GM21423 (cell line): ENCODE measurements at regions not wholly inside any gene's neighbourhood (a gene's known extent, or its start where the extent isn't known, plus 50 kb on each side); places are given as distances from the start of the nearest gene placed in this dataset.
"Not testable (repeated sequence)": the region's sequence is repeated elsewhere in the genome, so short reads cannot be mapped to it uniquely, and the experiment has no call there.

Experiments
- ATAC-seq: cut with Tn5 transposase; IDR thresholded peaks from one replicate; pipeline ENCODE4 v1.9.1; 2021; ENCODE audit warnings: mild to moderate bottlenecking, moderate library complexity; ENCODE audit not compliant: unreplicated experiment

DNA sequence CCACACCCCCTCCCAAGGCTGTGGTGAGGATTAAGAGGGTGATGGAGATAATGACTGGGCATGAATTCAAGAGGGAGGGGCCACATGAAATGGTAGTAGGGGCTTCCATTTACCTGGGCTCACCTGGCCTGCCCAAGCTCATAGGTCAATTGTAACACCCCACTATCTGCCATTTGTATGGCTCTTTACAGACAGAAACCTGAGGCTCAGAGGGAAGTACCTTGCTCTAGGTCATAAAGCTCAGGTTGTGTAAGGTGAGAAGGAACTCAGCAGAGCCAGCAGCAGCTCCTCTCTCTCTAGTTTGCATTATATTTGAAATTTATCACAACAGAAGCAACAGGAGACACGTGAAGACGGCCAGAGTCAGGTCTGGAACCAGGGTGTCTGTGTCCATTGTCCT, 133.4 kb upstream of the ALDH1B1 start:
- ATAC-seq, result no peak

- no peak for ATAC-seq
Observed at GRCh38 chr9:38257626-38258215, 134.8 kb upstream of the ALDH1B1 start.

DNA sequence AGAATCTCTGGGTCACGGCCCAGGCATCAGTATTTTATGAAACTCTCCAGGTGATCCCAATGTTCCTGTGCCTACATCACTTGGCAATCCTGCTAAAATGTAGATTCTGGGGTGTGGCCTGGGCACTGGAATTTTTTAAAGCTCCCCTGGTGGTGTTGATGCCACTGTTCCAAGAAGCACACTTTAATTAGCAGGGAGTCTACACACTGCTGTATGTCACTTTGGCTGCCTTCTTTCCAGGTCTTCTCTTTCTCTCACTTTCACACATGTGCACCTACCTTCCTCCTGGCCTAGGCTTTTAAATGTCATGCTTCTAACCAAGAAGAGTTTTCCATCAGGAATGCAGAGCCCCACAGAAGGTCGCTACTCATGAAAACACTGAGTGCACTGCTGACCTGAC, 136.0 kb upstream of the ALDH1B1 start:
- no peak for ATAC-seq

DNA sequence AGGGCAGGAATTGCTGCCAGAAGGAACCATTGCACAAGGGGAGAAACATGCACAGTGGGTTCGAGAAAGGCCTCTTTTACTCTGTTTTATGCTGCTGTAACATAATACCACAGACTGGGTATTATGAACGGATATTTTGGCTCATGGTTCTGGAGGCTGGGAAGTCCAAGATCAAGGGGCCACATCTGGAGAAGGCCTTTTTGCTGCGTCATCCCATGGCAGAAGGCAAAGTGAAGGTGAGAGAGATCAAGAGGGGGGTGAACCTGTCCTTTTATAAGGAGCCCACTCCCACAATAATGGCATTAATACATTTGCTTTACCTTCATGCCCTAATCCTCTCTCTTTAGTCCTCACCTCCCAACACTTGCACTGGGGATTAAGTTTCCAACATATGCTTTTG, 136.9 kb upstream of the ALDH1B1 start:
- ATAC-seq, result no peak

DNA sequence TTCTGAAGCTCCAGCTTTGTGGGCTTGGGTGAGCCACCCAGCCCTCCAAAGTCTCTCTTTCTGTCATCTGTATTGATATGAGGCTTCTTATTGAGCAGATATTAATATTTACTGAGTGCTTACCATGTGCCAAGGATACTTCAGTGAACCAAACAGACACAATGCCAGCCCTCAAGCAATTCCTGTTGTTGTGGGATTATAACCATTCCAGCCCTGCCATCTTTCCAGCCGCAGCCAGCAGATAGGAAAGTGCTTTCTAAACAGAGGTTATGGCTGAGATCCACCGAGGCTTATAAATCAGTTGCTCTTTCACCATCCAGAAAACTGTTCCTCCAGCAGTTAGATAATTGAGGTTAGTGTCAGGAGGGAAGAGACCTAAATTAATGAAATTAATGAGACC, 137.7 kb upstream of the ALDH1B1 start:
- no peak for ATAC-seq

DNA sequence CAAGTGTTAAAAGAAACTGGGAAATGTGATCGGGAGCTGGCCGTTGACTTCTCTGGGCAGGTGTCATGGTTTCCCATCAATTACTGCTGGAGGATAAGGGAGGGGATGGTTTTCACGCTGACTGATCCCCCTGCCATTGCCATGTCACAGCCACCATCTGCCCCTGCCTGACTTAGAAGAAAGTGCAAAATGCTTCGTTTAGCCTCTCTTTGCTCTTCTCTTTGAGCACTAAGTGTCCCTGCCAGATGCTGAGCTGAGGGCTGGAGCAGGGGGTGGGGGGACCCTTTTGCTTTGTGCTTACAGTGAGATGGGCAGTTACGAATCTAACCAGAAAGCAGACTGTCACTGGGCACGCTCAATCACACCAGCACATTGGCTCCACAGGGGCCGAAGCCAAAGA, 138.4 kb upstream of the ALDH1B1 start:
- no peak for ATAC-seq

DNA sequence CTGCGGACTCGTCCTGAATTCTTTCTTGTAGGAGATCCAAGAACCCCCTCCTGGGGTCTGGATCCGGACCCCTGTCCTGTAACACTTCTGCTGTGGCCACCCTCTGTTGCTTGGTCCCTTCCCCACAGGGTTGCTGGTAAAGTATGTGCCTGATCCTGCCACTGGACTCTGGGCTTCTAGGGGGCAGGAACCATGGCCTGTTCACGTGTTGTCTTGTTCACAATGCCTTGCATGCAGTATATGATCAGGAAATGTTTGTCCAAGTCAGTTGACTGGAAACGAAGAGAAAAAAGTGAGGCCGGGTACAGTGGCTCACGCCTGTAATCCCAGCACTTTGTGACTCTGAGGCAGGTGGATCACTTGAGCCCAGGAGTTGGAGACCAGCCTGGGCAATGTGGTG, 139.3 kb upstream of the ALDH1B1 start:
- no peak for ATAC-seq

- no peak for ATAC-seq
Observed at GRCh38 chr9:38251036-38251860, 141.3 kb upstream of the ALDH1B1 start.

DNA sequence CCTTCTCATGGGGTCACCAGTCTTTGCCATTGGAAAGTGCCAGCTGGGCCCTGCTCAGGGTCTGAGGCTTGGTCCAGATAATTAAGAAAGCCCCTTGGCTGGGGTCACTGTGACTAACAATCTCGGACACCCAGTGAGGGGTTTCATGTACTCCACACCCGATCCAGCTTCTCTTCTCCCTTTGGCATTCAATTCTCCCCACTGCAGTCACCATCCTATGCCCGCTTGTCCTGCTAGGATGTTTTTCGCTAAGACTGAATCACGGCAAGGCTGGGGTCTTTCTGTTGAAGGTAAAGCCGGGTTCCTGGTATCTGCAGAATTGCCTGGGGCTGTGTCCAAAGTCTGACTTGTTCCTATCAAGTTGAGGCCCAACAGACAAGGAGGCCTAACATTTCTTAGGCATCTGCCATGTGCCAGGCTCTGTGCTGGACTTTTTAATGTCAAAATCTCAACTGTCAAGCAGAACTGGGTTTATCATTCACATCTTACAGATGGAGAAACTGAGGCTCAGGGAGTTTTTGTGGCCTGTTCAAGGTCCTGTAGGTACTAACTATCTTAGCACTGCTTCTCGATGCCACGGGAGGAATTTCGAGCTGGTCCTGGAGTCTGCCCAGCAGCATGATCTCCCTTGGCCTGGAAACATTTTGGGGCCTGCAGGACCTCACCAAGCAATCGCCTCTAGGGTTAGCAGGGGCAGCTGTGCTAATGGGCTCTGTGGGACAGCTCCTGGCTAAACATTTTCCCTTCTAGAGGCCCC, 142.0 kb upstream of the ALDH1B1 start:
- no peak for ATAC-seq

DNA sequence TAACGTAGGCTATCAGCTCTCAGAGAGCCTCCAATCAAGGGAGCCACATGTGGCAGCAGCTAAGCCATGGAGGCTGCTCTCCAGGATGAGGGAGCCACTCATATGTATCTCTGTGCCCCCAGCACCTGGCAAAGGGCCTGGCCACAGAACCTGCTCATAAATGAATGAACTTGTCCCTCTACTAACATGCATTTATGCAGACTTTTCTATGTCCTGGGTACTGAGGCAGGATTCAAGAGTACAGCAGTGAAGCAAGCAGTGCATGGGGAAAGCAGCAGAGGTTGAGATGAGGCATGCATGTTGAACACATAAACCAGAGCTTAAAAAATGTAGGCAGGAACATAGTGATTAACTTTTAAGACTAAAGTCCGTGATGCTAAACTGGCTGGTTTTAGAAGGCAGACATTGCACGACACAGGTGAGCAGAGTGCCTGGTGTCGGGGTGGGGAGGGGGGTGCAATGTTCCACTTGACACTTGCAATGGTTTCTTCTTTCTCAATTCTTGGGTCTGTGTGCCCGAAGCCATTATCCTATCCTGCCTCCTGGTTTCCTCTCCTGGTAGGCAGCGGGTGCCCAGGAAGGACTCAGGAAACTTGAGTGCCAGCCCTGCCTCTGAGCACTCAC, 142.8 kb upstream of the ALDH1B1 start:
- no peak for ATAC-seq

GRCh38 chr9:38249049-38249448, 143.5 kb upstream of the ALDH1B1 start:
- no peak for ATAC-seq

DNA sequence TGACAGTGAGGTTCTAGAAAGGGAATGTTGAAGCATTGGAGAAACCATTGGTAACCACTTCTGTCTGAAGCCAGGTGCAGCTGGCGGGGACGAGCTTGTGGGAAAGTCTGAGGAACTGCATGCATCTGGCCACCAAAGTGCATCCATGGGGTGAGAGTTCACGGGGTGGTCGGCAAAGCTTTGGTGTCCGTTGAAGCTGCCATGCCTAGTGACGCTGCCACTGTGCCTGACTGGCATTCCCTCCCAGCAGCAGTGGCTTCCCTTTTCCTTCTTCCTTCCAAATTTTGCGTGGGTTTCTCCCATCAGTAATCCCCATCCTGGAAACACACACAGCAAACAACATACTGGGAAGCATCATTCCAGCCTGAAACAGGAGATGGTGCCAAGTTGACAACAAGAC, 145.7 kb upstream of the ALDH1B1 start:
- no peak for ATAC-seq

- no peak for ATAC-seq
Observed at GRCh38 chr9:38244971-38245370, 147.5 kb upstream of the ALDH1B1 start.

DNA sequence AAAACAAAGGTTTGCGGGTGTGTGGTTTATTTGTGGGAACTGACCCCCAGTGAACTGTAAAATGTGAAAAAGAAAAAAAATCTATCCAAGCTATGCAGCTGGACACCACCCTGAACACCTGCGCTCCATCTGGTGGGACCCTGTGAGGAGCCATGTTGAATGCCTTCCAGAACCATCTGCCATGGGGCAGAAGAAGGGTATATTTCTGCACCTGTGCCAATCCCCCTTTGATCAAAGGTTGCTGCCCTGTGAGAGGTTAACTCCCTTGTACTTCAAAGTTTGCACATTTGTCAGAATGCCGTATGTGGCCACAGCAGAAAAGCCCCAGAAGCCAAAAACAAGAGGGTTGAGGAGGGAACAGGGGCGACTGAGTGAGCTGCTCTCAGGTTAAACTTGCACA, 148.5 kb upstream of the ALDH1B1 start:
- no peak for ATAC-seq

- ATAC-seq, result not testable (repeated sequence)
Observed at GRCh38 chr9:38242151-38242550, 150.4 kb upstream of the ALDH1B1 start.

DNA sequence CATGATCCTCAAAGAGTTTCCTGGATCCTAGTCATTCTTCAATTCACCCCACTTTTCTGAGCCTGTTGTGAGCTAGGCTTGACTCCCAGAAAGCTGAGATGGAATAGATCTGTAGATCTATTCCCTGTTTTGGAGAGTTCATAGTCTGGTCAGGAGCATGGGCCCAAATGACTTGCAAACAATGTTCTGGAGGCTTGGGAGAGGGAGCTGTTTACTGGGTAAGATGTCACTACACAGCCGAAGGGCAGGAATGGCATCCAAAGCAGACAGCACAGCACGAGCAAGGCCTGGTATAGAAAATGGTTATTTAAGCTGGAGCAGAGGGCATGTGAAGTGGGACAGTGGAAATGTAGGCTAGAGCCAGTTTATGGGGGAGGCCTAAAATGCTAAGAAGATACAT, 152.5 kb upstream of the ALDH1B1 start:
- ATAC-seq, result no peak

- ATAC-seq, result no peak
Observed at GRCh38 chr9:38235244-38235643, 157.3 kb upstream of the ALDH1B1 start.

GRCh38 chr9:38234479-38235170, 157.9 kb upstream of the ALDH1B1 start:
- ATAC-seq, result no peak

- ATAC-seq, result no peak
Observed at GRCh38 chr9:38233796-38234355, 158.6 kb upstream of the ALDH1B1 start.

DNA sequence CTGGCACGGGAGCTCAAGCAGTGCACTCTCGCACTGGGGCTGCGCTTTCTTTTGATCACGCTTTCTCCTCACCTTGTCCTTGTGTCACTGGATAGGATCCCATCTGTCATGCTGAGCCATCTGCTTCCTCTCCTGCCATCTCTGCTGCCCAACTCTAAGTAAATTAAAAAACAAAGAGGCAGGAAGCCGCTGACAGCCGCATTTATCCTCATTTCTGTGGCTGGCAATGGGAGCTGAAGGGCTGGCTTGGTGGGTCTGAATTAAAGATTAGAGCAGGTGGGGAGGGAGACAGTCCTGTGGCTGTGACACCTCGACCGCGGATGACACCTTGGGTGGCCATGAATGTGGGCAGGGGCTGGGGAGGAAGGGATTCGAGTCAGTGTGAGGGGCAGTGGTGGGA, 159.2 kb upstream of the ALDH1B1 start:
- ATAC-seq, result no peak

- ATAC-seq, result no peak
Observed at GRCh38 chr9:38232895-38233294, 159.6 kb upstream of the ALDH1B1 start.
